Heart left ventricle (tissue), 16 donors: ENCODE measurements at regions not wholly inside any gene's neighbourhood (a gene's known extent, or its start where the extent isn't known, plus 50 kb on each side); places are given as distances from the start of the nearest gene placed in this dataset.

Source experiments
- ATAC-seq, 4 donors: fragments of 200-7000 bp; cut with Tn5 transposase; one replicate each; pipeline ENCODE4 v1.9.1; 2020 to 2022; ENCODE audit warnings: moderate library complexity in 4 of 4, mild to moderate bottlenecking in 3 of 4, moderate number of reproducible peaks in 1 of 4
- DNase-seq, 5 donors: peaks; one replicate each; pipeline ENCODE4 v3.0.0-alpha.2; 2020
- H3K27ac ChIP-seq, 12 donors: fragments of 200-600 bp; sonication (generic) in 4 of 12; one replicate each; pipeline versions ENCODE4 v1.5.0 to v1.8.0; 2016 to 2022; ENCODE audit warnings: mild to moderate bottlenecking in 2 of 12
- H3K27me3 ChIP-seq, 9 donors: fragments of 200-600 bp; sonication (generic) in 2 of 9; one replicate each; pipeline versions ENCODE4 v1.5.1 to v1.8.0; 2016 to 2022; ENCODE audit warnings: mild to moderate bottlenecking in 3 of 9
- H3K36me3 ChIP-seq, 9 donors: fragments of 200-600 bp; sonication (generic) in 2 of 9; one replicate each; pipeline versions ENCODE4 v1.5.0 to v1.8.0; 2018 to 2022; ENCODE audit warnings: mild to moderate bottlenecking in 2 of 9
- H3K4me1 ChIP-seq, 12 donors: fragments of 200-600 bp; sonication (generic) in 4 of 12; one replicate each; pipeline versions ENCODE4 v1.5.0 to v1.8.0; 2016 to 2022; ENCODE audit warnings: mild to moderate bottlenecking in 3 of 12
- H3K4me3 ChIP-seq, 12 donors: fragments of 200-600 bp; sonication (generic) in 4 of 12; one replicate each; pipeline versions ENCODE4 v1.5.0 to v1.8.0; 2017 to 2022; ENCODE audit warnings: mild to moderate bottlenecking in 9 of 12, moderate library complexity in 4 of 12
- H3K9me3 ChIP-seq, 12 donors: fragments of 200-600 bp; sonication (generic) in 4 of 12; one replicate each; pipeline versions ENCODE4 v1.5.0 to v1.8.0; 2016 to 2022; ENCODE audit warnings: mild to moderate bottlenecking in 1 of 12
- CTCF ChIP-seq, 12 donors: fragments of 200-600 bp; sonication (generic) in 4 of 12; IDR thresholded peaks; one replicate each; pipeline versions ENCODE4 v1.5.0 to v1.8.0; 2018 to 2022; ENCODE audit warnings: antibody characterized with exemption in 12 of 12, mild to moderate bottlenecking in 5 of 12
- POLR2A ChIP-seq, 2 donors: fragments of 450-650 bp; IDR thresholded peaks; one replicate each; pipeline ENCODE4 v1.6.1; 2017; ENCODE audit warnings: antibody characterized with exemption in 2 of 2, mild to moderate bottlenecking in 2 of 2, moderate library complexity in 2 of 2
- WGBS, 4 donors: extraction: QIAGEN DNeasy Blood & Tissue Kit in 2 of 4; methylation state at CpG; one replicate each; pipeline versions ENCODE4 v1.1.5 to v1.1.7; 2013 to 2018; 5-methylcytosine and 5-hydroxymethylcytosine counted together
- intact Hi-C, 10 donors: fragments of 100-400 bp; cut with DNase I; formaldehyde crosslinking; loops; one replicate each; pipeline versions ENCODE4 v1.11.1 to v1.14.2; 2022
- donor health status: ischemic (EF 13 %, LVEDD 7.1; RV severe dilation, severe dysfunction).
- donor health status: healthy with polysubstance abuse.
- donor health status: DM: no; HTN: yes; CAD: no.
- donor health status: DM: no; HTN: no; CAD: no.
- donor health status: ischemic (EF 25% LVEDD 6.9; RV normal size, moderate dysfunction).
- donor health status: ischemic (EF 25% LVEDD 5.7; RV mildly dilated, moderate dysfunction).
- donor health status: healthy.
- donor health status: DM: yes; HTN: yes; CAD: no.
- donor health status: ischemic (EF 35%, LVEDD 5.7; RV mildly dilated, moderate dysfunction).
- donor health status: nonischemic (EF 11% LVEDD 7.7; RV severe dilation, severe dysfunction).
- donor health status: DM: yes; HTN: yes; CAD: no.
- donor health status: PGD.
- donor health status: ischemic (EF 29% LVEDD 5.4; RV normal size, mild dysfunction).
- donor health status: nonischemic (EF 23%, LVEDD 6.1; RV moderate dilation, normal function).

- DNase-seq, result no peak
- Histone ChIP-seq H3K27ac (no peak overlapping the region), H3K4me3 (no peak overlapping the region), H3K9me3 (no peaks in the 10 kb centered on the region), H3K36me3 (no peaks in the 10 kb centered on the region), H3K27me3 (peaks cover 0 to 2% (median 0%) of the 10 kb centered on the region in 9 donors), H3K4me1 (peaks cover 0 to 51% (median 28%) of the 10 kb centered on the region in 12 donors)
- ATAC-seq, result no peak
- TF ChIP-seq POLR2A (IDR thresholded peaks at IDR 0.05), result no peak
- no peak for TF ChIP-seq CTCF (IDR thresholded peaks at IDR 0.05)
- WGBS, 4 donors, result 94 to 99% (median 97%) methylated on average over 1 of the region's 1 CpG
- intact Hi-C loops, result no loop called here
Measured at GRCh38 chr6:41448256-41448655, 97.9 kb upstream of the FOXP4 start.

- H3K4me1 ChIP-seq, result peaks cover 0 to 37% (median 25%) of the 10 kb centered on the region in 12 donors
- no peaks in the 10 kb centered on the region for H3K27me3 ChIP-seq
- H3K9me3 ChIP-seq, result no peaks in the 10 kb centered on the region
- H3K27ac ChIP-seq, result peak overlapping the region in 9 of 12 donors; percentile 76 to 96 (median 87)
- DNase-seq (peak in 3 of 5 donors; percentile 49 to 64 (median 61)), ATAC-seq (peak in 3 of 4 donors; percentile 17 to 38 (median 38))
- no peak overlapping the region for H3K4me3 ChIP-seq
- intact Hi-C loops, result loop anchor here in 3 of 10 donors (2.0 to 10.0 kb wide), 4 partner anchors 21 to 85 kb away; no protein-coding TSS in a partner anchor
- no peaks in the 10 kb centered on the region for H3K36me3 ChIP-seq
- no peak for TF ChIP-seq POLR2A (IDR thresholded peaks at IDR 0.05)
- 48 to 60% (median 56%) methylated on average over 8 of the region's 8 CpGs for WGBS, 4 donors
Measured at GRCh38 chr6:41449399-41450245, 96.6 kb upstream of the FOXP4 start.

GRCh38 chr6:41450581-41450980, 95.6 kb upstream of the FOXP4 start:
- H3K9me3 ChIP-seq, result no peaks in the 10 kb centered on the region
- peaks cover 0 to 5% (median 0%) of the 10 kb centered on the region in 9 donors for H3K27me3 ChIP-seq
- TF ChIP-seq CTCF (IDR thresholded peaks at IDR 0.05) (no peak), POLR2A (IDR thresholded peaks at IDR 0.05) (no peak)
- H3K4me3 ChIP-seq, result no peak overlapping the region
- peak overlapping the region; percentile 62 to 96 (median 86) for H3K27ac ChIP-seq
- peaks cover 0 to 36% (median 25%) of the 10 kb centered on the region in 12 donors for H3K4me1 ChIP-seq
- 90 to 93% (median 92%) methylated on average over 10 to 13 of the region's 13 CpGs for WGBS, 4 donors
- no peaks in the 10 kb centered on the region for H3K36me3 ChIP-seq
- no peak for ATAC-seq
- peak in 1 of 5 donors; percentile 33 for DNase-seq
- intact Hi-C loops, result loop anchor here in 3 of 10 donors (2.0 to 10.0 kb wide), 4 partner anchors 22 to 86 kb away; no protein-coding TSS in a partner anchor

GRCh38 chr6:41451039-41451438, 95.1 kb upstream of the FOXP4 start:
- peak; percentile 15 to 55 (median 42) for ATAC-seq
- H3K36me3 ChIP-seq, result no peaks in the 10 kb centered on the region
- DNase-seq, result peak in 3 of 5 donors; percentile 43 to 54 (median 53)
- TF ChIP-seq POLR2A (IDR thresholded peaks at IDR 0.05) (no peak), CTCF (IDR thresholded peaks at IDR 0.05) (peak in 2 of 12 donors; percentile 22 to 35)
- intact Hi-C loops, result loop anchor here in 3 of 10 donors (2.0 to 10.0 kb wide), 4 partner anchors 22 to 86 kb away; no protein-coding TSS in a partner anchor
- H3K4me1 ChIP-seq, result peaks cover 0 to 36% (median 25%) of the 10 kb centered on the region in 12 donors
- peaks cover 0 to 6% (median 0%) of the 10 kb centered on the region in 9 donors for H3K27me3 ChIP-seq
- H3K27ac ChIP-seq, result peak overlapping the region; percentile 62 to 96 (median 86)
- H3K4me3 ChIP-seq, result peak overlapping the region in 2 of 12 donors; percentile 7 to 15
- WGBS, 4 donors, result 32 to 44% (median 36%) methylated on average over 7 to 9 of the region's 9 CpGs
- H3K9me3 ChIP-seq, result no peaks in the 10 kb centered on the region
